Liver (tissue), 8 donors: ENCODE measurements at regions not wholly inside any gene's neighbourhood (a gene's known extent, or its start where the extent isn't known, plus 50 kb on each side); places are given as distances from the start of the nearest gene placed in this dataset.

Experiments
- DNase-seq: peaks from one replicate; pipeline ENCODE4 v3.0.0-alpha.2; 2017; ENCODE audit warnings: low spot score
- H3K27ac ChIP-seq, 2 donors: one replicate each; pipeline ENCODE4 v1.7.0; 2013; ENCODE audit warnings: inconsistent platforms in 2 of 2, low read length in 2 of 2, control low read depth in 1 of 2, low read depth in 1 of 2, mild to moderate bottlenecking in 1 of 2
- H3K27me3 ChIP-seq, 4 donors: one replicate each; pipeline versions ENCODE4 v1.6.1 to v1.7.0; 2013; ENCODE audit warnings: low read length in 3 of 4, inconsistent platforms in 1 of 4, mild to moderate bottlenecking in 1 of 4, moderate library complexity in 1 of 4; ENCODE audit not compliant: control insufficient read depth in 4 of 4, insufficient read depth in 4 of 4
- H3K36me3 ChIP-seq, 4 donors: one replicate each; pipeline versions ENCODE4 v1.6.1 to v1.7.0; 2013; ENCODE audit warnings: low read length in 3 of 4, mild to moderate bottlenecking in 3 of 4, low read depth in 1 of 4, moderate library complexity in 1 of 4; ENCODE audit not compliant: control insufficient read depth in 4 of 4, insufficient read depth in 3 of 4
- H3K4me1 ChIP-seq, 4 donors: one replicate each; pipeline versions ENCODE4 v1.6.1 to v1.7.0; 2013; ENCODE audit warnings: low read length in 3 of 4, mild to moderate bottlenecking in 3 of 4, moderate library complexity in 1 of 4; ENCODE audit not compliant: control insufficient read depth in 4 of 4, insufficient read depth in 4 of 4
- H3K4me3 ChIP-seq, 3 donors: one replicate each; pipeline versions ENCODE4 v1.6.1 to v1.7.0; 2013; ENCODE audit warnings: low read length in 3 of 3, control low read depth in 1 of 3, low read depth in 1 of 3, mild to moderate bottlenecking in 1 of 3
- H3K9ac ChIP-seq, 2 donors: one replicate each; pipeline ENCODE4 v1.7.0; 2013; ENCODE audit warnings: low read length in 2 of 2, mild to moderate bottlenecking in 2 of 2, moderate library complexity in 2 of 2, control low read depth in 1 of 2, low read depth in 1 of 2
- H3K9me3 ChIP-seq, 4 donors: one replicate each; pipeline versions ENCODE4 v1.6.1 to v1.7.0; 2013; ENCODE audit warnings: low read length in 3 of 4; ENCODE audit not compliant: control insufficient read depth in 4 of 4
- FOXA2 ChIP-seq: IDR thresholded peaks from 2 replicates; pipeline ENCODE4 v1.6.1; 2016; ENCODE audit warnings: antibody characterized with exemption
- GABPA ChIP-seq, 2 donors: IDR thresholded peaks in 1 of 2; conservative IDR thresholded peaks in 1 of 2; 2 replicates each; pipeline ENCODE4 v1.6.1; 2016; ENCODE audit warnings: antibody characterized with exemption in 2 of 2, mild to moderate bottlenecking in 1 of 2, moderate library complexity in 1 of 2
- HNF4G ChIP-seq: IDR thresholded peaks from 2 replicates; pipeline ENCODE4 v1.6.1; 2016; ENCODE audit warnings: antibody characterized with exemption
- JUND ChIP-seq, 2 donors: IDR thresholded peaks; 2 replicates each; pipeline ENCODE4 v1.6.1; 2016; ENCODE audit warnings: antibody characterized with exemption in 2 of 2
- NR2F2 ChIP-seq: IDR thresholded peaks from 2 replicates; pipeline ENCODE4 v1.6.1; 2016; ENCODE audit warnings: antibody characterized with exemption
- RAD21 ChIP-seq, 2 donors: IDR thresholded peaks; 2 replicates each; pipeline ENCODE4 v1.6.1; 2016; ENCODE audit warnings: antibody characterized with exemption in 2 of 2, mild to moderate bottlenecking in 2 of 2
- RXRA ChIP-seq, 2 donors: IDR thresholded peaks; 2 replicates each; pipeline ENCODE4 v1.6.1; 2017 to 2018; ENCODE audit warnings: antibody characterized with exemption in 2 of 2, mild to moderate bottlenecking in 1 of 2
- SP1 ChIP-seq: IDR thresholded peaks from 2 replicates; pipeline ENCODE4 v1.6.1; 2018; ENCODE audit warnings: antibody characterized with exemption, mild to moderate bottlenecking
- TAF1 ChIP-seq: conservative IDR thresholded peaks from 2 replicates; pipeline ENCODE4 v1.6.1; 2016; ENCODE audit warnings: antibody characterized with exemption, mild to moderate bottlenecking
- YY1 ChIP-seq: IDR thresholded peaks from 2 replicates; pipeline ENCODE4 v1.6.1; 2016; ENCODE audit warnings: antibody characterized with exemption, mild to moderate bottlenecking
- WGBS: extraction: QIAGEN DNeasy Blood & Tissue Kit; methylation state at CpG from one replicate; pipeline ENCODE4 v1.1.7; 2013; 5-methylcytosine and 5-hydroxymethylcytosine counted together
- TF ChIP-seq, protein P1 (sequence below): fragments of 150-350 bp; IDR thresholded peaks from 2 replicates; pipeline ENCODE4 v1.5.1; 2017; ENCODE audit warnings: improper control_type of control experiment, low read depth, low read length; ENCODE audit not compliant: missing input control
- TF ChIP-seq, protein P2 (sequence below): IDR thresholded peaks from 2 replicates; pipeline ENCODE4 v1.6.1; 2016; ENCODE audit warnings: antibody characterized with exemption
- TF ChIP-seq, protein P3 (sequence below): IDR thresholded peaks from 2 replicates; pipeline ENCODE4 v1.6.1; 2016; ENCODE audit warnings: antibody characterized with exemption
- TF ChIP-seq, protein P4 (sequence below): IDR thresholded peaks from 2 replicates; pipeline ENCODE4 v1.6.1; 2016; ENCODE audit warnings: antibody characterized with exemption
- donor health status: healthy.
- donor health status: healthy.
- donor health status: healthy.
- donor health status: healthy.
- donor health status: healthy.

DNA sequence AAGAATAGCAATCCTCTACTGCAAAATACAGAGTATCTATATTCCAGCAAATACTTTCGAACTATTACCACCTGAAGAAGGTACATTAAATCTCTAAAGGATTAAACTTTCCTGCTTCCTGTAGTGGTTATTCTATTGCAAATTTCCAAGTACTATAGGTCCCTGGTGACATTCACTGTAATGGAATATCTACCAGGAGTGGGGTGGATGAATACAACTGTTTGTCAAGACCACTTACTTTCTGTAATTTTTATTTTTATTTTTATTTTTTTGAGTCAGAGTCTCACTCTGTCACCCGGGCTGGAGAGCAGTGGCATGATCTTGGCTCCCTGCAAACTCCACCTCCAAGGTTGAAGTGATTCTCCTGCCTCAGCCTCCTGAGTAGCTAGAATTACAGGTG lies 389.5 kb downstream of the TMEM114 start (continued):
- TF ChIP-seq, protein P1, sequence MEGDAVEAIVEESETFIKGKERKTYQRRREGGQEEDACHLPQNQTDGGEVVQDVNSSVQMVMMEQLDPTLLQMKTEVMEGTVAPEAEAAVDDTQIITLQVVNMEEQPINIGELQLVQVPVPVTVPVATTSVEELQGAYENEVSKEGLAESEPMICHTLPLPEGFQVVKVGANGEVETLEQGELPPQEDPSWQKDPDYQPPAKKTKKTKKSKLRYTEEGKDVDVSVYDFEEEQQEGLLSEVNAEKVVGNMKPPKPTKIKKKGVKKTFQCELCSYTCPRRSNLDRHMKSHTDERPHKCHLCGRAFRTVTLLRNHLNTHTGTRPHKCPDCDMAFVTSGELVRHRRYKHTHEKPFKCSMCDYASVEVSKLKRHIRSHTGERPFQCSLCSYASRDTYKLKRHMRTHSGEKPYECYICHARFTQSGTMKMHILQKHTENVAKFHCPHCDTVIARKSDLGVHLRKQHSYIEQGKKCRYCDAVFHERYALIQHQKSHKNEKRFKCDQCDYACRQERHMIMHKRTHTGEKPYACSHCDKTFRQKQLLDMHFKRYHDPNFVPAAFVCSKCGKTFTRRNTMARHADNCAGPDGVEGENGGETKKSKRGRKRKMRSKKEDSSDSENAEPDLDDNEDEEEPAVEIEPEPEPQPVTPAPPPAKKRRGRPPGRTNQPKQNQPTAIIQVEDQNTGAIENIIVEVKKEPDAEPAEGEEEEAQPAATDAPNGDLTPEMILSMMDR, result no peak
- TF ChIP-seq GABPA (IDR thresholded peaks at IDR 0.05 in 1 of 2, conservative IDR thresholded peaks at IDR 0.05 in 1 of 2), result no peak
- TF ChIP-seq YY1, result no peak

DNA sequence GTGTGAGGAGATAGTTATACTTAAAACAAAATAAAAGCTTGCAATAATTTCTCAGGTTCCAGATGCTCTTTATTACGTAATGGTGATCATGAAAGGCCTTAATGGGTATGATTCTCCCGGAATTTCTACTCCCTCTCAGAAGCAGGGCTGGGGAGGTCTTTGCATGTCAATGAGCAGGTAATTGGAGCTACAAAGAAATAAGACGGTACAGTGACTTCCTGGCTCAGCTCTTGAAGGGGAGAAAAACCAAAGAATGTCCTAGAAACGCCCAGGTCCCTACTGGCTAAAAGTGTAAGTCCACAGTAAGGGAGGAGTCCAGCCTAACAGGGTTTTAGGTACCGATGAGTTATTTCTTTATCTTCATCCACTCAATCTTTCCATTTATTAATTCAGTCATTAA lies 390.9 kb downstream of the TMEM114 start:
- H3K27ac ChIP-seq, result no peak overlapping the region
- no peak for DNase-seq
- TF ChIP-seq, protein P2, sequence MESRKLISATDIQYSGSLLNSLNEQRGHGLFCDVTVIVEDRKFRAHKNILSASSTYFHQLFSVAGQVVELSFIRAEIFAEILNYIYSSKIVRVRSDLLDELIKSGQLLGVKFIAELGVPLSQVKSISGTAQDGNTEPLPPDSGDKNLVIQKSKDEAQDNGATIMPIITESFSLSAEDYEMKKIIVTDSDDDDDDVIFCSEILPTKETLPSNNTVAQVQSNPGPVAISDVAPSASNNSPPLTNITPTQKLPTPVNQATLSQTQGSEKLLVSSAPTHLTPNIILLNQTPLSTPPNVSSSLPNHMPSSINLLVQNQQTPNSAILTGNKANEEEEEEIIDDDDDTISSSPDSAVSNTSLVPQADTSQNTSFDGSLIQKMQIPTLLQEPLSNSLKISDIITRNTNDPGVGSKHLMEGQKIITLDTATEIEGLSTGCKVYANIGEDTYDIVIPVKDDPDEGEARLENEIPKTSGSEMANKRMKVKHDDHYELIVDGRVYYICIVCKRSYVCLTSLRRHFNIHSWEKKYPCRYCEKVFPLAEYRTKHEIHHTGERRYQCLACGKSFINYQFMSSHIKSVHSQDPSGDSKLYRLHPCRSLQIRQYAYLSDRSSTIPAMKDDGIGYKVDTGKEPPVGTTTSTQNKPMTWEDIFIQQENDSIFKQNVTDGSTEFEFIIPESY, result no peak
- TF ChIP-seq RXRA (IDR thresholded peaks at IDR 0.05), result no peak
- TF ChIP-seq, protein P3, sequence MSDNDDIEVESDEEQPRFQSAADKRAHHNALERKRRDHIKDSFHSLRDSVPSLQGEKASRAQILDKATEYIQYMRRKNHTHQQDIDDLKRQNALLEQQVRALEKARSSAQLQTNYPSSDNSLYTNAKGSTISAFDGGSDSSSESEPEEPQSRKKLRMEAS, result no peak
- no peak for TF ChIP-seq GABPA (IDR thresholded peaks at IDR 0.05 in 1 of 2, conservative IDR thresholded peaks at IDR 0.05 in 1 of 2)
- TF ChIP-seq YY1, result no peak
- TF ChIP-seq RAD21 (IDR thresholded peaks at IDR 0.05), result no peak
- TF ChIP-seq, protein P1, result no peak
- no peak for TF ChIP-seq JUND (IDR thresholded peaks at IDR 0.05)
- no peak for TF ChIP-seq FOXA2
- TF ChIP-seq HNF4G, result no peak
- TF ChIP-seq, protein P4, sequence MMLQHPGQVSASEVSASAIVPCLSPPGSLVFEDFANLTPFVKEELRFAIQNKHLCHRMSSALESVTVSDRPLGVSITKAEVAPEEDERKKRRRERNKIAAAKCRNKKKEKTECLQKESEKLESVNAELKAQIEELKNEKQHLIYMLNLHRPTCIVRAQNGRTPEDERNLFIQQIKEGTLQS, result no peak
- no peak for TF ChIP-seq TAF1
- no peak for TF ChIP-seq SP1
- no peak for TF ChIP-seq NR2F2
- no peak overlapping the region for H3K4me3 ChIP-seq
- no peak overlapping the region for H3K9ac ChIP-seq
- 51% methylated on average over 5 of the region's 5 CpGs for WGBS
- H3K27me3 ChIP-seq, result no peaks in the 10 kb centered on the region
- H3K36me3 ChIP-seq, result no peaks in the 10 kb centered on the region
- no peaks in the 10 kb centered on the region for H3K4me1 ChIP-seq
- H3K9me3 ChIP-seq, result peaks cover 2 to 8% (median 5%) of the 10 kb centered on the region in 4 donors

DNA sequence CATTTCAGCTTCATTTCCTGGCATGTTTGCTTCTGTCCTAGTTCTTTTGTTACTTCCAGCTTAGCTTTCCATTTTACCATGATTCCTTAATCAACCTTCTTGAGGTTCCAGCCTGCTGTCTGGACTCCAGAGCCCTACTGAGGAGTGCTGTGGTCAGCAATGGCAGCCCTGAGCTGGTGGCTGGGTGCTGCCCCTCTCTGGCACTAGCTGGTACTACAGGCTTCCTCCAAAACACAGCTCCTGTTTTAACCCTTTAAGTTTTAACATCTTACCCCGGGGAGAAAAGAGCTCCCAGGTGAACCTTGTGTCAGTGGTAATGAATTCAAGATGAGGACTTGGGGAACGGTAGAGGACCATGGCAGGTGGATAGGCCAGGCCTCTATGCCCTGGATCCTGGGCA lies 395.5 kb downstream of the TMEM114 start:
- Histone ChIP-seq H3K4me3 (no peak overlapping the region), H3K9me3 (peaks cover 0 to 3% (median 0%) of the 10 kb centered on the region in 4 donors), H3K27ac (no peak overlapping the region), H3K27me3 (peaks cover 0 to 4% (median 0%) of the 10 kb centered on the region in 4 donors), H3K9ac (no peak overlapping the region), H3K4me1 (no peaks in the 10 kb centered on the region), H3K36me3 (no peaks in the 10 kb centered on the region)
- peak; percentile 35 for DNase-seq
- no peak for TF ChIP-seq HNF4G
- WGBS, result 33% methylated on average over 2 of the region's 2 CpGs
